Fibroblast of skin of left biceps (primary cell): ENCODE measurements at regions not wholly inside any gene's neighbourhood (a gene's known extent, or its start where the extent isn't known, plus 50 kb on each side); places are given as distances from the start of the nearest gene placed in this dataset.
A peak's percentile ranks its signal among the peaks of the same experiment; 100 is the strongest.

Source experiments
- DNase-seq, 2 experiments: peaks; one replicate each; pipeline ENCODE4 v3.0.0-alpha.2; 2013; ENCODE audit warnings: low read depth in 2 of 2

DNA sequence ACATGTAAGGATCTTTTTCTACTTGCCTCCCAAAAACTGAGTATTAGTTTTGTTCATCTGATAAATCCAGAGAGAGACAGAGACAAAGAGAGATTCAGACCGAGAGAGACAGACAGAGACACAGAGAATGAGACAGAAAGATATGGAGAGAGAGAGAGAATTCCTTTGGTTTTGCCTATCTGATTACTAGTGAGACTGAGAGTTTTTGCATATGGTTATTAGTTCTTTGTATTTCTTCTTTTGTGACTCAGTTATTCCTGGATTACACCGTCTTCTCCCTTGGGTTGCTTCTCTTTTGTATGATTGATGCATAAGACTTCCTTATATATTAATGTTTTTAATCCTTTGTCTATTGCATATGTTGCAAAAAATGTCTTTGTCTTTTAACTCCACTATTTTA is 91.2 kb upstream of the SPATA31C2 start:
- no peak for DNase-seq

DNA sequence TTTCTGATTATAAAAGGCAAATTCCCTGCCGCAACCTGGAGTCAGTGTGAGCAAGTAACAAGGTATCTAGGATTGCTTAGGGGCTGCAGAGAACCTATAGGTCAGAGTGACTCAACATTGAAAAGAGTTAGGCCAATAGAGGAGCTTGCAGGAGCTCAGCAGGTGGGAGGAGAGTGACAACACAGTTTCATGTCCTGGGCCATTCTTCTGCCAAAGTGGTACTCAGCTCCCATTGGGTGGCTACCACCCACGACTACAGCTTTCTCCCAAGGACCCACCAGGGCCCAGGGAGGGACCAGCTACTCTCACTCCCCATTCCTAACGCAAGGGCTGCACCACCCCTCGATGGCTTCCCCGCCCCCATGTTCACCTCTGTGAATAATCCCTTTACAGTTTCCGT is 86.7 kb upstream of the SPATA31C2 start:
- DNase-seq = no peak

DNA sequence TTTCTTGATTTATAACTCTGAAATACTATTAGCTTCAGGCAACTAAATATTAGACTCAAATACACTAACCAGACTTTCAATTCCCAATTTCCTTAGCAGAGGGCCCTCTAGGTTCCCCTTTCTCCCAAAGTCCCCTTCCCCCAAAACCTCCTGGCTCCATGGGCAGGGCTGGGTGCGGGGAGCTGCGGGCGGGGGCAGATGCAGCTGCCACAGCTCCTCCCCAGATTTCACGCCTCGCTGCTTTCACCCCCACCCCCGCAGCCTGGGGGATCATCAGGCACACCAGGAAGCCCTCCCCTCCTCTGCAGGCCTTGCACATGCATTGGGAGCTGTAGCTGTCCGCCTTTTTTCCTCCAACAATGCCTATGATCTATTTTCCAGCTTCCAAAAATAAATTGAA is 82.8 kb upstream of the SPATA31C2 start:
- DNase-seq = no peak

DNA sequence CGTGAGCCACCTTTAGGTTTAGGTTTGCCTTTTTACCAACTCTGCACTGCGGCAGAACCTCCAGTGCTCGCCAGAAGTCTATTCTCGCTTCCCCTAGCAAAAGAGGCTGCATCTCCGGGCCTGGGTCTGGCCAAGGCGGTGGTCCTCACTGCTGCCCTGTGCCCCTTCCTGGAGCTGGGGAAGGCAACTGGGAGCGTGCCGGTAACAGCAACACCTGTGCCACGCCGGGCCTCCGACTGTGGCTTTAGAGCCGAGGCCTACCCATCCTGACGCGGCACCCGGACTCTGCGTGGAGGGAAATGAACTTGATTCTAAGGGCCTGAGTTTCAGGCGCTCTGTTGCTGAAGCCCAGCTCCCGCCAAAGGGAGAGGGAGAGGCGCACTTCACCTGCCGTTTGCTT is 82.4 kb upstream of the SPATA31C2 start:
- no peak for DNase-seq

DNA sequence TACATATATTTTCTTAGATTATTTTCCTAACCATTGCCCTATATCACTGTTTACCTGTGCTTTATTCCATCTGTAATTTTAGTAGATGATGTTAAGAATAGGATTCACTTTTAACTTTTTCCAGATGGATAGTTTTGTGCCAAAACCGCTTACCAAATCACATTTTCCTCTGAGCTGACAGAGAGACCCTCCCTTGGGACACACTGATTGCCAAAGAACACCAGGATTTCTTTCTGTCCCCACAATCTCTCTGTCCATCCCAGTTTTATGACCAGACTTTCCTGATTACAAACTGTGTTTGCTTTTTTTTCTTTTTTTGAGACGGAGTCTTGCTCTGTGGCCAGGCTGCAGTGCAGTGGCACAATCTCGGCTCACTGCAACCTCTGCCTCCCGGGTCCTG is 81.3 kb upstream of the SPATA31C2 start:
- no peak for DNase-seq

DNA sequence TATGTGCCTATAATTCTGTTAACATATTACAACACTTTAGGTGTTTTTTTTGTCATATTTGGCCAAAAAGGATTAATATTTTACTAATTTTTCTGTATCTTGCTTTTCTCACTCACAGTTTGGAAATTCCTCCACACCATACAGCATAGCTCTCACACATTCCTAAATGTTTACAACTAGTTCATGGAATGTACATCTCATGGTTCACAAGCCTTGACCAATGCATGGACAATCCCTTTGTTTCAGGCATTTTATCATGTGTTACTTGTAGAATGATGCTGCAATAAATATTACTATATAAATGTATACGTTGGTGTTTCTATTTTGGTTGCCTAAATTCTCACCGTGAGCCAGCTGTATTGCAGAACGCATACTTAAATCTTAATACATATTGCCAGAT is 80.5 kb upstream of the SPATA31C2 start:
- DNase-seq = peak in 1 of 2 experiments; percentile 16

DNA sequence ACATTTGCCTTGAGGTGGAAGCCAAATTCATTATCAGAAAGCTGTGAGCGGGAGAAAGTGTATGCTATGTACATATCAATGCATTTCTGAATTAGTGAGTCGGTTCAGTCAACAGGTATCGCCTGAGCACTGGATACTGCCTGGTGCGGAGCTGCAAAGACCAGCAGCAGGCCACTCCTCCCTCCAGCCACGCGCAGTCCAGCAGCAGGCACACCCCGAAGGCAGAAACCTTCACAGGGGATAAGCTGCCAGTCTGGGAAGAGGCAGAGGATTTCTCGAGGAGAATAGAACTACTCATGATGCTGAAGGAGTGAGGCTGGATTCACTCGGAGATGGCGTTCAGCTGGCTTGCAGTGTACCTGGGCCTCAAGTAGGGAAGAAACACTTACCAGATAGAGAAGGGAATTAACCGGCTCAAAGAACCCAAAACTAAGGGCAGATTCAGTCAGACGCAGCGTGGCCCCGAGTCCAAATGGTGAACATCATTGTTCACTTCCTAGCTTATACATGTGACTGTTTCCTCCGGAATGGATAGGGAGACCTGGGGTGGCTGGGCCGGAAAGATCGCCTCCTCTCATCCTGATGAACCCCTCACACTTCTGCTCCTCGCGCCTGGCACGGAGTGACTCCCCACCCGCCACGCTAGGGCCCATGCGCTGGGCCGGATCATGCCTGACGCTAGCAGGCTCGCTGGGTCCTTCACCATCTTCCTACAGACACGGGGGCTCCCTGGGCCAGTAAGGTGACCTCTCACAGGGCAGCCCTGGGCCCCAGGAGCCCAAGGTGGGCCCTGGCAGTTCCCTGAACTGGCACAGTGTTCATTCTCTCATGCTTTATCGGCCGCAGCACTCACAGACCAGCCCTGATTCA is 78.1 kb upstream of the SPATA31C2 start:
- no peak for DNase-seq

DNA sequence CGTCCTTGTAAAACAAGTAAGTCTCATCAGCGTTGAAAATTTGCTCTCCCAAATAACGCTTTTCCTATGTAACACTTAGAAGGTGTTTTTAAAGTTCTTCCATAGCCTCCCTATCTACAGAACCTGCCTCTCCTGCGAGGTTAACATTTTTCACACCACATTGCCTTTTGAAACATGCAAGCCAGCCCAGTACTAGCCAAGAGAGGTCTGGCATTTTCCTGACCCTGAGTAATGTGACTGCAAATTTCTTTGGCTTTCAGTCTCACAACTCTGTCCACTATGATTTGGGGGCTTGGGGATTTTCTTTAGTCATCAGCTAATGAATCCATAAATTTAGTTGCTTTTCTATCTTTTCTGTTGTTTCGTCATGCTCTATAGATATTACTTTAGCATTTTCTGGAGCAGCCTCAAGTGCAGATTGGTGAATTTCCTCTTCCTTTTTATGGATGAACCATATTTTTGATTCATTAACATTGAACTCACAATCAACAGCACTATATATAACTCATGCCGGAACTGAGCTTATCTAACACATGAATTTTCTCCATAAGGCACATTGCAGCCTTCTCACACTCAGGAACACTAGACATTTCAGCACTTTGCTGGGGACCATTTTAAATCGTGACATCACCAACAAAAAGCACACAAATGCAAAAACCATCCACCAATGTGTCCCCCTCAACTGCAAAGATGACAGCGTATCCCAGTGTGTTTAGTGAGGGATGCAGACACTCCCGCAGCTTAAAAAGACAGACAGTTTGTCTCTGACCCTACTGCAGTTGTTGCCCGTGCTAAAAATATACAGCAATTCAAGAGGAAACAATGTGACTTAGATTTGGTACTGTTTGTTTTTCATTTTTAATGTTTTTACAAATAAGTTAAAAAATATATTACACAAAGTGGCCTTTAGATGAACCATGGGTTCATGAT is 77.2 kb upstream of the SPATA31C2 start:
- DNase-seq = no peak

DNA sequence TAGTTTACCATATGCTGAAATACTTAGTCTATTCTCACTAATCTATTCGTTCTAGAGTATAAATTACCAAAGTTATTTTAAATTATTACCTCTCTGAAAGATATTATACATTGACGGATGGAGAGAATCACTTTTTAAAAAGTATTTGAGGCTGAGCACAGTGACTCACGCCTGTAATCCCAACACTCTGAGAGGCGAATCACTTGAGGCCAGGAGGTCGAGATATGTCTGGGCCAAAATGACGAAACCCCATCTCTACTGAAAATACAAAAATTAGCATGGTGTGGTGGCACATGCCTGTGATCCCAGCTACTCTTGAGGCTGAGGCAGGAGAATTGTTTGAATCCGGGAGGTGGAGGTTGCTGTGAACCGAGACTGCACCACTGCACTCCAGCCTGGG is 64.0 kb upstream of the SPATA31C2 start:
- DNase-seq = no peak

DNA sequence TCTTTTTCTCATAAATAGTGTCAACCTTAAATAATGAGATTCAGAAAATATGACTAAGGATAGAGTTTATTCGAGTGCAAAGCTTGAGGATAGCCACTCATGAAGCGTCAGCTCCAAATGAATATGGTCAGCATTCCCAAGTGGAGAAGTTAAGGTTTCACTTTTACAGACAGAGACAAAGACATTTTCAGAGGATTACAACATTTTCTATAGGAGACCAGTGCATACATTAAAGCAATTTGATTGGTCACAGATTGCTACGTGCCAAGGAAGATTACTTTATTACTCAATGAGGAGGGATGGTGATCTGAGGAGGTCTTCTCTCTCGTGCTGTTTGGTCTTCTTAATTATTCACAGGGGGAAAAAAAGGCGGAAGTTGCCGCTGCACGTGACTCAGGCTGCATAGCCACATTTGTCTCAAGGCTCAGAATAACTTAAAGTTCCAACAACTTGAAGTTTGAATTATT is 60.1 kb upstream of the SPATA31C2 start:
- peak; percentile 83 to 87 for DNase-seq

DNA sequence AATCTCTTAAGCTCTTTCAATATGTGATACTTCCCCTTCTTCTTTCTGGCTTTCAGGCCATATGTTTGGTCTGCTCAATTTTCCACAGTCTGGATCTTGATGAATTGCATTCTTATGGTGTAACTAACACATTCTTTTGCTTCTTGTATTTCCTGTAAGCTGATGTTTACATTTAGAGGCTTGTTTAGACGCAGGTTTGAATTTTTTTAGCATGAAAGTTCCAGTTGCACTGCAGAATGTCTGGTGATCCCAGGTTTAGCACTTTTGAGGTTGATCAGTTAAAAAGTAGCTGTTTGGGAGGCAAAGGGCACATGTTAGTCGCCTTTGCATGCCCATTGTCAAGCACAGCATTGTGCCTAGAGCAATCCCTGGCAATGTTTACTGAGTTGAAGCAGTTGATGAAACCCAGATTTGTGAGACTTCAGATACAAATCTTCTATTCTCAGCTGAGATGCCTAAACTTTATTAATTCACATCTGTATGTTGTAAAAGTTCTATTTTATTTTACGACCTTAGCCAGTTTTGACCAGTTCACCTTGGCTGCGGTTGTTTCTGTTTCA is 59.6 kb upstream of the SPATA31C2 start:
- DNase-seq = peak; percentile 69 to 76

DNA sequence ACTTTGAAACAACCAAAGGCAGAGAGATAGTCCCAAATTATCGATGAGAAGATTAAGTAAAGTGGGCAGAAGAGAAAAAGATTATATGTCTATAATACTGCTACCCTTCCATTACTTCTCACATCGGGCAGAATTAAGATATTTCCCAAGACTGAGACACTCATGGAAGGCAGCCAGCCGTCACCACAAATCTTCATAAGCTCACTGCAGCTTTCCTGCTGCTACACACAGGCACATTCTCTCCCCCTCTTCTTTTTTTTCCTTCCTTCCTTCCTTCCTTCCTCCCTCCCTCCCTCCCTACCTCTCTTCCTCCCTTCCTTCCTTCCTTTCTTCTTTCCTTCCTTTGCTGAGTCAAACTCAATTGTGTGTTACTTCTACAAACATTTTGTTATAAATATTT is 58.7 kb upstream of the SPATA31C2 start:
- DNase-seq = peak; percentile 63 to 66

DNA sequence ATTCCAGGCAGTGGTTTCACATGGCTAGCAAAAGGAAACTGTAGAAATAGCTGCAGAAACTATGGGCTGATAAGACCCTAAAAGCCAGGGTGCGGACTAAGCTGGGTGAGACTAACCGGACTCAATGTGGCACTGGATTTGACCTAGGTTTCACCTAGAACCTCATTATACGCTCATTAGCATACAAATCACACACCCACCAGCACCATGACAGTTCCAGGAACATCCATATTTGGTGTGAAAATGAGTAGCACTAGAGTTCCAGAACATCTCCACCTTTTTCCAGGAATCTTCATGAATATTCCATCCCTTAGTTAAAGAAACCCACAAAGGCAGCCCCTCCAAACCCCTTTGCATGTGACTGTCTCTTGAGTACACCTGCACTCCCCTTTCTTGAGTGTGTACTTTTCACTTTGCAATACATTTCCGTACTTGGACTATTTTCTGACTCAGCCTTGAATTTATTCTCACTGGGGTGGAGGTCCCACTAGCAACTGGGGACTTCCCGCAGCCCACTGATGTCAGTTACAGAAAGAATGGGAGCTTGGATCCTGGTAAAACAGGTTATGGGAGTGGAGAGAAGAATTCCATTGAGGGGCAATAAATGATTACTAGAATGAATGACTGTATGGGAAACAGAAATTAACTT is 58.0 kb upstream of the SPATA31C2 start:
- DNase-seq = no peak

DNA sequence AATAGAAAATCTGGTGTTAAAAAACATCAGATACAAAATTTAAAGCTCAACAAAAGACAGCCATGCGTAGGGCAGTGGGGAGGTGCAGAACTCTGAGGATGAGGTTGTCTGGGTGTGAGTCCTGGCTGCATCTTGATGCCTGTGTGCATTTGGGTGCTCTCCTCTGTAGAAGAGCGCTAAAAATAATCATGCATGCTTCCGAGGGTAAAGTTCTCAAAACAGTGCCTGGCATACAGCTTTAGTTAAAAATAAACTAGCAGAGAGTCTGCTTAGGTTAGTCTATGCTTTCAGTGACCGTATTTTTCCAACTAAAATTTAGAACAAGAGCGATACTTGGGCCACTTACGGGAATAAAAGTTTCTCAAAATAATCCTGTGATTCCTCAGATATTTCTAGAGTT is 55.5 kb upstream of the SPATA31C2 start:
- no peak for DNase-seq

DNA sequence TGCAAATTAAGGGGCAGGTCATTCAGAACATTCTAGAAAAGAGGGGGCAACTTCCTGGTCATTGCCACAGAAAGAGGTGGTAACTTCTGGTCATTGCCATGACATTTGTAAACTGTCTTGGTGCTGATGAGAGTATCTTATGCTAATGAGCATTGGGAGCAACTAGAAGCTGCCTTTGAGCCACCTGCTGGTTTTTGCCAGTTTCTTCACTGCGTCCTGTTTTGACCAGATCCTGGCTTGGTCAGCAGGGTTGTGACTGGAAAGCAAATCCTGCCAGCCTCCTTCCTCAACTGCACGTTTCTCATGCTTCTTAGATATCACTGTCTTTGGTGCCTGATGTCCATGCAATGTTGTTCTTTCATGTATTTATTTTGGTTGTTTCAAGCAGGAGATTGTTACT is 53.2 kb upstream of the SPATA31C2 start:
- no peak for DNase-seq

DNA sequence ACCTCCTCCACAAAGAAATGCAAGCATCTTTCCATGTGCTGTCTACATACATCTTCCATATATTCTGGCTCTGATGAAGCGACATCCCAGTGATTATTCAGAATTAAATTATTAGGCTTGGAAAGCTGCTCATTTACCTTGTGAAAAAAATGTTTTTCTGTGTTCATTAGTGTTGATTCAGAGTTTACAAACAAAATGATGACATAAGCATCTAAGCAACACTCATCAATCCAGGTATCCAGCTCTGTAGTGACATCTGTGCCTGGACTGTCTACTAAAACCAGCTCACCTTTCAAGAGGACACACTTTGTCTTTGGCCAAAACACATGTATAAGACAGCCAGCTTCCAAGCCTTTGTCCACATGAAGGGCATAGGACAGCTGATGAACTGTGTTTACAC is 51.1 kb upstream of the SPATA31C2 start:
- no peak for DNase-seq
